GM18861 (cell line): ENCODE measurements at regions not wholly inside any gene's neighbourhood (a gene's known extent, or its start where the extent isn't known, plus 50 kb on each side); places are given as distances from the start of the nearest gene placed in this dataset.

ENCODE experiments used
- ATAC-seq: cut with Tn5 transposase; IDR thresholded peaks from one replicate; pipeline ENCODE4 v1.9.1; 2021; ENCODE audit not compliant: unreplicated experiment

GRCh38 chr5:90201923-90202322 lies 207.6 kb downstream of the CETN3 start:
- no peak for ATAC-seq

- no peak for ATAC-seq
Measured at GRCh38 chr5:90193185-90193822, 216.3 kb downstream of the CETN3 start.

GRCh38 chr5:90191352-90192045 lies 218.1 kb downstream of the CETN3 start:
- no peak for ATAC-seq

- ATAC-seq: no peak
Measured at GRCh38 chr5:90185897-90186468, 223.6 kb downstream of the CETN3 start.

- ATAC-seq: no peak
Measured at GRCh38 chr5:90184764-90185163, 224.8 kb downstream of the CETN3 start.

- ATAC-seq: no peak
Measured at GRCh38 chr5:90182726-90183125, 226.8 kb downstream of the CETN3 start.

- no peak for ATAC-seq
Measured at GRCh38 chr5:90174236-90174635, 235.3 kb downstream of the CETN3 start.

GRCh38 chr5:90173299-90174030 lies 236.1 kb downstream of the CETN3 start:
- no peak for ATAC-seq

GRCh38 chr5:90171466-90171865 lies 238.1 kb downstream of the CETN3 start:
- no peak for ATAC-seq

- ATAC-seq: no peak
Measured at GRCh38 chr5:90170261-90170660, 239.3 kb downstream of the CETN3 start.

- no peak for ATAC-seq
Measured at GRCh38 chr5:90169078-90169477, 240.5 kb downstream of the CETN3 start.

- no peak for ATAC-seq
Measured at GRCh38 chr5:90168399-90168798, 241.2 kb downstream of the CETN3 start.

- ATAC-seq: no peak
Measured at GRCh38 chr5:90166816-90167215, 242.7 kb downstream of the CETN3 start.

- no peak for ATAC-seq
Measured at GRCh38 chr5:90162324-90162723, 247.2 kb downstream of the CETN3 start.

GRCh38 chr5:90161414-90161813 lies 248.1 kb downstream of the CETN3 start:
- no peak for ATAC-seq

GRCh38 chr5:90158131-90158530 lies 251.4 kb downstream of the CETN3 start:
- no peak for ATAC-seq

GRCh38 chr5:90153031-90153430 lies 256.5 kb downstream of the CETN3 start:
- ATAC-seq: no peak

GRCh38 chr5:90144625-90145327 lies 264.8 kb downstream of the CETN3 start:
- no peak for ATAC-seq

GRCh38 chr5:90142541-90142940 lies 267.0 kb downstream of the CETN3 start:
- ATAC-seq: no peak

GRCh38 chr5:90141984-90142383 lies 267.6 kb downstream of the CETN3 start:
- no peak for ATAC-seq

- no peak for ATAC-seq
Measured at GRCh38 chr5:90136952-90137528, 272.5 kb downstream of the CETN3 start.
